Activated naive CD8-positive, alpha-beta T cell treated with anti-CD3 and anti-CD28 coated beads, Interleukin-2, amount 10 ng/mL, durations not matched to agents 7 days and 5 days (primary cell): ENCODE measurements at regions not wholly inside any gene's neighbourhood (a gene's known extent, or its start where the extent isn't known, plus 50 kb on each side); places are given as distances from the start of the nearest gene placed in this dataset.
"Not testable (repeated sequence)": the region's sequence is repeated elsewhere in the genome, so short reads cannot be mapped to it uniquely, and the experiment has no call there.

ENCODE experiments used
- ATAC-seq: fragments of 150-1000 bp; cut with Tn5 transposase; one replicate; pipeline ENCODE4 v1.10.0; 2021; ENCODE audit warnings: low read depth, moderate library complexity
- POLR2A ChIA-PET: fragments of 350-600 bp; sonication (Branson Sonifier 250); formaldehyde crosslinking; loops from one replicate; lab custom pipeline; 2021; ENCODE audit warnings: antibody characterized with exemption; lab: Charles Lee
- DNase-seq: peaks from one replicate; pipeline ENCODE4 v3.0.0; 2021
- H3K27ac Mint-ChIP-seq: one replicate; pipeline ENCODE4 v1.8.0; 2022; ENCODE audit warnings: mild to moderate bottlenecking, mixed read lengths
- H3K27me3 Mint-ChIP-seq: one replicate; pipeline ENCODE4 v1.8.0; 2022; ENCODE audit warnings: mild to moderate bottlenecking, moderate library complexity, mixed read lengths
- H3K36me3 Mint-ChIP-seq: one replicate; pipeline ENCODE4 v1.8.0; 2021; ENCODE audit warnings: mild to moderate bottlenecking, mixed read lengths
- H3K4me1 Mint-ChIP-seq: one replicate; pipeline ENCODE4 v1.8.0; 2021; ENCODE audit warnings: mixed read lengths
- H3K4me3 Mint-ChIP-seq: one replicate; pipeline ENCODE4 v1.8.0; 2022; ENCODE audit warnings: mild to moderate bottlenecking, moderate library complexity, mixed read lengths
- H3K9me3 Mint-ChIP-seq: one replicate; pipeline ENCODE4 v1.8.0; 2021; ENCODE audit warnings: mixed read lengths

DNA sequence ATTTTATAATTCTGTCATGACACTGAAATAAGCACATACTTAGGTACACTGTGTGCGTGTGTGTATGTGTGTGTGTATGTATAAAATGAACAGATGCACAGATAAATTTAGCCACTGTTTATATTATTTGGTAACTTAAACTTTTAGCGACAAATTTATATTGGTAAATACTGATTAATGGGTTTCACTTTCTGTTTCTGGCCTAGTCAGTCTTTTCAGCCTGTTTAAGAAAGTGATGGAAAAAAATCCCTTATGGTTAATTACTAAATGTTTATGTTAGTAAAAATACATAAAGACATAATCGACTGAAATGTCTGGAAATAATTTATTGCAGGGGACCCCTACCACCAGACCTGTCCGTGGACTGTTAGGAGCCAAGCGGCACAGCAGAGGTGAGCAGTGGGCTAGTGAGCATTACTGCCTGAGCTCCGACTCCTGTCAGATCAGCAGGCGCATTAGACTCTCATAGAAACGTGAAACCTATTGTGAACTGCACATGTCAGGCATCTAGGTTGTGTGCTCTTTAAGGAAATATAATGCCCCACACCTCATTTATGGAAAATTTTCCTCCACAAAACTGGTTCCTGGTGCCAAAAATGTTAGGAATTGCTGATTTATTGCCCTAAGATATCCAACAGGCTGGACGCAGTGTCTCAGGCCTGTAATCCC lies 717.4 kb downstream of the SI start:
- POLR2A ChIA-PET, result no interaction called here
- H3K27ac Mint-ChIP-seq, result no peak overlapping the region
- DNase-seq, result no peak
- no peaks in the 10 kb centered on the region for H3K27me3 Mint-ChIP-seq
- H3K9me3 Mint-ChIP-seq, result no peaks in the 10 kb centered on the region
- no peak for ATAC-seq
- H3K4me3 Mint-ChIP-seq, result no peak overlapping the region
- no peaks in the 10 kb centered on the region for H3K36me3 Mint-ChIP-seq
- H3K4me1 Mint-ChIP-seq, result no peaks in the 10 kb centered on the region

DNA sequence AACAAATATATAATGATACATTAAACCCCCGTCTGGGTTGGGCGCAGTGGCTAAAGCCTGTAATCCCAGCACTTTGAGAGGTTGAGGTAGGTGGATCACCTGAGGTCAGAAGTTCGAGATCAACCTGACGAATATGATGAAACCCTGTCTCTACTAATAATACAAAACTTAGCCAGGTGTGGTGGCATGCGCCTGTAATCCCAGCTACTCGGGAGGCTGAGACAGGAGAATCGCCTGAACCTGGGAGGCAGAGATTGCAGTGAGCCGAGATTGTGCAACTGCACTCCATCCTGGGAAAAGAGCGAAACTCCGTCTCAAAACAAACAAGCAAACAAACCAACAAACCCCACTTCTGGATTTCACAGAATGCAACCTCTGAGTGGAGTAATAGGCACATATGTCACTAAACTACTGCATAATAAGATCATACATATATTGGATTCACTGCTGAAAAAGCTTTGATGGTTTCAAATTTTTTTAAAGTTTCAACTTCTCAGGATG lies 718.2 kb downstream of the SI start:
- H3K36me3 Mint-ChIP-seq, result no peaks in the 10 kb centered on the region
- DNase-seq (no peak), ATAC-seq (no peak)
- POLR2A ChIA-PET, result no interaction called here
- H3K4me3 Mint-ChIP-seq, result no peak overlapping the region
- no peaks in the 10 kb centered on the region for H3K9me3 Mint-ChIP-seq
- H3K27ac Mint-ChIP-seq, result no peak overlapping the region
- no peaks in the 10 kb centered on the region for H3K27me3 Mint-ChIP-seq
- H3K4me1 Mint-ChIP-seq, result no peaks in the 10 kb centered on the region

DNA sequence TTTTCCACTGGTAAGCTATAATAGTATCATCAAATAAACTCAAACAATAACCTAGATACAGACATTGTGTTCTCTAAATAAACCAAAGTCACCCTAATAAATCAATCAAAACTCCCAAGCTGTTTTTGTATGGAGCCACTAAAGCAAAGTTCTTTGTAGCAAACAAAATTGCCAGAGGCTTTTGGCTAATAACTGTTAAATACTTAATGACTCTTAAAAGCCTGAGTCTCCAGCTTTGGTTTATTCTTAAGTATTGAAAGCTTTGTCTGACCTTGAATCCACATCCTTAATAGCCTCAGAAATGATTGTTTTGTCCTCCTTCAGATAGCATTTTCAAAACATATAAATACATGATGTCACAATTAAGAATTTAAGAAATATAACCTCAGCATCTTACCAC lies 725.3 kb downstream of the SI start:
- Mint-ChIP-seq H3K27ac (no peak overlapping the region), H3K9me3 (no peaks in the 10 kb centered on the region), H3K36me3 (no peaks in the 10 kb centered on the region), H3K27me3 (no peaks in the 10 kb centered on the region), H3K4me1 (no peaks in the 10 kb centered on the region), H3K4me3 (no peak overlapping the region)
- POLR2A ChIA-PET, result no interaction called here
- DNase-seq (no peak), ATAC-seq (no peak)

GRCh38 chr3:164351131-164351530 lies 727.2 kb downstream of the SI start:
- Mint-ChIP-seq H3K36me3 (no peaks in the 10 kb centered on the region), H3K4me1 (no peaks in the 10 kb centered on the region), H3K4me3 (no peak overlapping the region), H3K27me3 (no peaks in the 10 kb centered on the region), H3K27ac (no peak overlapping the region), H3K9me3 (no peaks in the 10 kb centered on the region)
- DNase-seq, result no peak
- POLR2A ChIA-PET, result no interaction called here
- ATAC-seq, result no peak

GRCh38 chr3:164342206-164342605 lies 736.1 kb downstream of the SI start:
- H3K4me1 Mint-ChIP-seq, H3K36me3 Mint-ChIP-seq, H3K9me3 Mint-ChIP-seq, H3K4me3 Mint-ChIP-seq, POLR2A ChIA-PET, ATAC-seq, H3K27me3 Mint-ChIP-seq, DNase-seq, H3K27ac Mint-ChIP-seq: not testable (repeated sequence)

DNA sequence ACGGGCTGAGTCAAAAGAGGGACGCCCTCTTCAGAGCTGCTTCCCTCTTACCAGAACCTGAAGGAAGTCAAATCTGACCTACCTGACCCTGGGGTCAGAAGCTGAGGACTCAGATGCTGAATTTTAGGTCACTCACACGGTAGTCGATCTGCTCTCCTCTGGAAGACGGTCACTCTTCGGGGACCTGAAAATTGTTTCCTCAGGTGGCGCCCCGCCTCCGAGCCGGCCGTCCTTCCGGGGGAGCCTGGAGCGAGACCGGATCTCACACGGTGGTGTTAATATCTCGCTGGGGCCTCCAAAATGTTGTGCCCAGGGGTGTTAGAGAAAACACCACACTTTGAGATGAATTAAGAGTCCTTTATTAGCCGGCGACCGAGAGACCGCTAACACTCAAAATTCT lies 737.2 kb downstream of the SI start:
- H3K4me3 Mint-ChIP-seq, result no peak overlapping the region
- H3K4me1 Mint-ChIP-seq, result no peaks in the 10 kb centered on the region
- no peak overlapping the region for H3K27ac Mint-ChIP-seq

GRCh38 chr3:164340273-164340672 lies 738.0 kb downstream of the SI start:
- Mint-ChIP-seq H3K9me3 (peaks cover 3% of the 10 kb centered on the region), H3K4me1 (no peaks in the 10 kb centered on the region), H3K27me3 (no peaks in the 10 kb centered on the region), H3K27ac (no peak overlapping the region), H3K4me3 (no peak overlapping the region), H3K36me3 (no peaks in the 10 kb centered on the region)
- POLR2A ChIA-PET, result no interaction called here
- ATAC-seq (no peak), DNase-seq (no peak)

More for the DNA sequence above, 737.2 kb downstream of the SI start:
- POLR2A ChIA-PET, result no interaction called here
- no peak for ATAC-seq
- no peak for DNase-seq
- no peaks in the 10 kb centered on the region for H3K27me3 Mint-ChIP-seq
- H3K36me3 Mint-ChIP-seq, result no peaks in the 10 kb centered on the region
- H3K9me3 Mint-ChIP-seq, result peaks cover 3% of the 10 kb centered on the region

DNA sequence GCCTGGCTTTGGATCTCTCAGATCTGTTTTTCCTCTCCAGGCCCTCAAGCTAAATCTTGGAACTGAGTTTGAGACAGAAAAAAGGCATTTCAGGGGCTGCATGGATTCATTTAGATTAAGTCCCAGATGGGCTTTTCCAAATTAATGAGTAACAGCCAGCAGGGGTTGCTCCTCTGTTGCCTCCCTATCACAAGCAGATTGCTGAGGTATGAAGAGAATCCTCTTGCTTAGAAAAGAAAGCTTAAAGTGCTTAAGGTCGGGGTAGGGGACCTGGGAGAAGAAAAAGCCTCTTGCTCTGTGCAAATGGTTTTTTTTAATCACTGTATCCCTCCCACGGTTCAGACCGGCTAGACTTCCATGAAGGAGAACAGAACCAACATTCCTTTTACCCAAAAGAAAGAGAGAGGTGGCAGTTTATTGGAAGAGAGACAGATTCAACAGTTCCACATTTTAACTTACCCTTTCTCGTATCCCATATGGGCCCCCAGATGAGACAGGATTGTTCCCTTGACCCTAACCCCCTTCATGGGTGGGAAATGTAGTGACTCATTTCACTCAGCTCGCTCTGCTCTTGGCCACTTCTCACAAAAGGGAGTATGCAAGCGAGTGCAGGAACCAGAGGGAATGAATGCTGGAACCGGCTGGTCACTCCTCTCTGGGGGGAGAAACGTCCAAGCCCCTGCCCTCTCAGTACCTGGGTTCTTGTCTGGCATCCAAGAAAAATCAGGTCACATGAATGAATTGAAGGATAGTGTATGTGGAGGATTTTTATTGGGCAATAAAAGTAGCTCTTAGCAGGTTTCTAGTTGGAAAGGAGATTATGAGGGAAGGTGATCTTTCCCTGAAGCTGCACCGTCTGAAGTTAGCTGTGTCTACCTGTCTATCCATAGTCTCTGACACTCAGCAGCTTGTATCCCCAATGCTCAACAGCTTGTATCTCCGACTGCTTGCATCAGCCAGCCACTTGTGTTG lies 745.2 kb downstream of the SI start:
- no peaks in the 10 kb centered on the region for H3K9me3 Mint-ChIP-seq
- H3K27me3 Mint-ChIP-seq, result no peaks in the 10 kb centered on the region
- no peaks in the 10 kb centered on the region for H3K36me3 Mint-ChIP-seq
- no peak overlapping the region for H3K4me3 Mint-ChIP-seq
- no peaks in the 10 kb centered on the region for H3K4me1 Mint-ChIP-seq
- ATAC-seq, result no peak
- H3K27ac Mint-ChIP-seq, result no peak overlapping the region
- DNase-seq, result no peak
- POLR2A ChIA-PET, result no interaction called here

- Mint-ChIP-seq H3K36me3 (no peaks in the 10 kb centered on the region), H3K4me1 (no peaks in the 10 kb centered on the region), H3K27me3 (no peaks in the 10 kb centered on the region), H3K27ac (no peak overlapping the region), H3K9me3 (no peaks in the 10 kb centered on the region), H3K4me3 (no peak overlapping the region)
- ATAC-seq (no peak), DNase-seq (no peak)
- POLR2A ChIA-PET, result no interaction called here
These were observed 751.6 kb downstream of the SI start for GRCh38 chr3:164326714-164327113.

DNA sequence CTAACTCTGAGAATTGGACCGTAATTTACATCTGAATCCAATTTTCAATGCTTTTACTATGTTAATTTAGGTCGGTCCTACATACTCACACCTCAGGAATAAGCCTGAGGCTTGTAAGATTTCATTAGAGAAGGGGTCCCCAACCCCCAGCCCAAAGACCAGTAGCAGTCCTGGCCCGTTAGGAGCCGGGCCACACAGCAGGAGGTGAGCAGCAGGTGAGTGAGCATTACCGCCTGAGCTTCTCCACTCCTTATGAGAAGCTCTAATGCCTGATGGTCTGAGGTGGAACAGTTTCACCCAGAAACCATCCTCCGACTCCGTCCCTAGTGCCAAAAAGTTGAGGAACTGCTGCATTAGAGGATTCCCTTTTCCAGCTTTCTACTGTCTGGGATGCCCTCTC lies 757.3 kb downstream of the SI start:
- DNase-seq (no peak), ATAC-seq (no peak)
- no peaks in the 10 kb centered on the region for H3K4me1 Mint-ChIP-seq
- H3K4me3 Mint-ChIP-seq, result no peak overlapping the region
- no peaks in the 10 kb centered on the region for H3K36me3 Mint-ChIP-seq
- no peak overlapping the region for H3K27ac Mint-ChIP-seq
- no peaks in the 10 kb centered on the region for H3K9me3 Mint-ChIP-seq
- POLR2A ChIA-PET, result no interaction called here
- H3K27me3 Mint-ChIP-seq, result no peaks in the 10 kb centered on the region

GRCh38 chr3:164306042-164306441 lies 772.3 kb downstream of the SI start:
- Mint-ChIP-seq H3K9me3 (peaks cover 1% of the 10 kb centered on the region), H3K27ac (no peak overlapping the region), H3K4me1 (no peaks in the 10 kb centered on the region), H3K27me3 (no peaks in the 10 kb centered on the region), H3K36me3 (no peaks in the 10 kb centered on the region), H3K4me3 (no peak overlapping the region)
- no peak for ATAC-seq
- no peak for DNase-seq
- POLR2A ChIA-PET, result no interaction called here

GRCh38 chr3:164303894-164304293 lies 774.4 kb downstream of the SI start:
- Mint-ChIP-seq H3K27me3 (no peaks in the 10 kb centered on the region), H3K36me3 (no peaks in the 10 kb centered on the region), H3K27ac (no peak overlapping the region), H3K9me3 (peaks cover 1% of the 10 kb centered on the region), H3K4me3 (no peak overlapping the region), H3K4me1 (no peaks in the 10 kb centered on the region)
- DNase-seq (no peak), ATAC-seq (no peak)
- POLR2A ChIA-PET, result no interaction called here

DNA sequence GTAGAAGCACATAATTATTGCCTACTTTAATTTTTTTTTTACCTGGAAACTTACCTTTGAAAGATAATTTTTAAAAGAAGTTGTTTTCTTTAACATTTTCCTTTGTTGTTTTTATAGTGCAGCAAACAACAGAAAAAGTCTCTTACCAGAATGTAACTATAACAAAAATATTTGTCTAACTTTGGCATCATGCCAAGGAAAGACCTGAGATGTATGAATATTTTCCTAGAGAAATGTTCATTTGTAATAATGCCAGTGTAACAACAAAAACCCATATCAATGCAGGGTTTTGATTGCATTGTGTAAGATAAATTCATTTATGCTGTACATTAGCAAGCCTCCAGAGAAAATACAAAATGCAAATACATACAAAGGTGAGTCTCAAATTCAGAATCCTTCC lies 775.7 kb downstream of the SI start:
- H3K27me3 Mint-ChIP-seq, result no peaks in the 10 kb centered on the region
- DNase-seq, result no peak
- no peaks in the 10 kb centered on the region for H3K9me3 Mint-ChIP-seq
- H3K4me3 Mint-ChIP-seq, result no peak overlapping the region
- H3K4me1 Mint-ChIP-seq, result no peaks in the 10 kb centered on the region
- ATAC-seq, result no peak
- POLR2A ChIA-PET, result no interaction called here
- H3K27ac Mint-ChIP-seq, result no peak overlapping the region
- no peaks in the 10 kb centered on the region for H3K36me3 Mint-ChIP-seq

- H3K4me3 Mint-ChIP-seq, H3K36me3 Mint-ChIP-seq, H3K27ac Mint-ChIP-seq, ATAC-seq, POLR2A ChIA-PET, H3K4me1 Mint-ChIP-seq, H3K9me3 Mint-ChIP-seq, DNase-seq, H3K27me3 Mint-ChIP-seq: not testable (repeated sequence)
These were observed 786.8 kb downstream of the SI start for GRCh38 chr3:164291486-164291885.
